Fibroblast of skin of abdomen (primary cell): ENCODE measurements at regions not wholly inside any gene's neighbourhood (a gene's known extent, or its start where the extent isn't known, plus 50 kb on each side); places are given as distances from the start of the nearest gene placed in this dataset.
"Not testable (repeated sequence)": the region's sequence is repeated elsewhere in the genome, so short reads cannot be mapped to it uniquely, and the experiment has no call there.

Source experiments
- DNase-seq: peaks from one replicate; pipeline ENCODE4 v3.0.0-alpha.2; 2013

DNA sequence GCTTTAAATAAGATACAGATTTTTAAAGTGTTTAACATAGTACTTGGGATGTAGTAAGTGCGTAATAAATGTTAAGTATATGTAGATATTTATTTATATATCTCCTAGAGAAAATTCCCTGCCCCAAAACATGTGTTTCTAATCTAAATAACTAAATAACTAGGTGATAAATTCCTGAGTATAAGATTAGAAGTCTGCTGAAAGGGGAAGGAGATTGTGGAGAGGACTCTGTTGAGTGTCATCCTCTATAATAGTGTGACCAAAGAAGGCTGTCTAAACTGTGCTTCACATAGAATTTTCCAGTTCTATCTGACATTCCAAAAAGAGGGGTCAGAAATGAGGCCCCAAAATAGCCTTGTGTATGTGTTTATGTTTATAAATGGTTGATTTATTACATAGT, 590.5 kb upstream of the ADAMTS5 start:
- peak; percentile 29 for DNase-seq

DNA sequence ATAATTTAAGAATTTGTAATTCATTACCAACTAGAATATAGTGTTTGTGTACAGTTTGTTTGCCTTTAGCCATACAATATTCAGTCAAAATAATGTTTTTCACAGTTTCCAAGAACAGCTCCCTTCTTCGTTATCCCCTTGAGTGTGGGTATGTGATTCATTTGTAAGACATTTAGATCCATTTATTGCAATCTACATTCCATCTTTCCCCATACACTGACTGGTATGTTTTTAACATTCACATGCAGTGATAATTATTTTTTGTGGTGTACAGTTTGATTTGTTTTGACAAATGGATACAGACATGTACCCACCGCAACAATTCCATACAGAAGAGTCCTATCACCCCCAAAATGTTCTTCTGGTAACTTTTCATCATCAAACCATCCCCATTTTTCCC, 589.1 kb upstream of the ADAMTS5 start:
- DNase-seq: peak; percentile 74

DNA sequence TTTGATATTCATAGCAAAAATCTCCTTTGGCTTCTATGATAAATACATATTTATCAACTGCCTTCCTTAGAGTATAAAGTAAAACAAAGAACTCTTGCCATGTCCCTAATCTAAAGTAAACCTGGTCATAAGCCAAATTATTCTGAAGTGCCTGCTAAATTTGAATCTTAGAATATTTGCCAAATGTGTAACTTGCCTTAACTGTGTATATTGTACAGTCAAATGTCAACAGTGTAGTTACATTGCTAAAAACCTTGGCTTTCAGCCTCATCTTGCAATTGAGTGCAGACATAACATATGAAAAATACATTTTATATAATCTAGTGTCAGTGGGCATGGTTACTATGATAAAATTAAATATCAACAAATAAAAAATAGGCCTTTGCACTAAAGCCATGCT, 583.4 kb upstream of the ADAMTS5 start:
- DNase-seq: no peak

DNA sequence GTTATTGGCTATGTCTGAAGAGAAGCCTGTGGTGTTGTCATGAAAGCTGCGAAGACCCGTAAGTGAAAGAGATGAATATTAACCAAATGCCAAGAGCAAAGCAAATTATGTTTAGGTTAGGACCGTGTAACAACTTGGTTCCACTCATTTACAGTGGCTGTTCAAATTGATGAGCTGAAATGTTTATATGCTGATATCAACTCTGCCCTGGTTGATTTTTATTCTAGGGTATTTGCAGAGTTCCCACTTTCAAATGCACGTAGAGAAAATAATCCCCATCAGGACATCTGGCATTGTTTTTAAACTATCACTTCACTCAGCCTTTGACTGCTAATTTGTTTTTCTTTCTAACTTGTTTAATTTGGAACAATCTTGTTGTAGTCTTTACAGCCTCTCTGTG, 581.6 kb upstream of the ADAMTS5 start:
- no peak for DNase-seq

DNA sequence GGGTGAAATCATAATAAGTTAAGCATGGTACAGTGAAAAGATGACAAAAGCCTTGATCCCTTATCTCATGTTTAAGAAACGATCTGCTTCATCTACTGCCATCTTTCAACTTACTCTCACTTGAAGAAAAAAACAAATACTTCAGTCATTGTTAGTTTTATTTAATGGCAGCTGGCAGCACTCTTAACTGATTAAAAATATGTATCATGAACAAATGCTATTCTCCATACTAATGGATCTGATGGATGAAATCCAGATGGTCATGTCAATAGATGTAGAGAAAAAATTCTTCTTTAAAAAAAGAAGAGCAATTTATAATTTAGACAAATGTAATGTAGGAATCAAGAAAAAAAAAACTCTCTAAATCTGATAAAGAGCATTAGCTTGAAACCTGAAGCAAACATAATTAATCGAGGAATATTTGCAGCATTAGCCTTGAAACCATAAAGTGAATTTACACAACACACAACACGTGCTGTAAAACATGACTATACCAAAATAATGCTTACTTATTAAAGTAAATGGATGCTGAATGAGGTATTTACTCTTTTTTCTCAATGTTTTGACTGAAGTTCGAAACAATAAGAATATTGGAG, 579.0 kb upstream of the ADAMTS5 start:
- DNase-seq: no peak

DNA sequence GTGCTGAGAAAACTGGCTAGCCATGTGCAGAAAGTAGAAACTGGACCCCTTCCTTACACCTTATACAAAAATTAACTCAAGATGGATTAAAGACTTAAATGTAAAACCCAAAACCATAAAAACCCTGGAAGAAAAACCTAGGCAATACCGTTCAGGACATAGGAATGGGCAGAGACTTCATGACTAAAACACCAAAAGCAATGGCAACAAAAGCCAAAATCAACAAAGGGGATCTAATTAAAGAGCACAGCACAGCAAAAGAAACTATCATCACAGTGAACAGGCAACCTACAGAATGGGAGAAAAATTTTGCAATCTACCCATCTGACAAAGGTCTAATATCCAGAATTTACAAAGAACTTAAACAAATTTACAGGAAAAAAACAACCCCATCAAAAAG, 575.2 kb upstream of the ADAMTS5 start:
- DNase-seq: peak; percentile 12

DNA sequence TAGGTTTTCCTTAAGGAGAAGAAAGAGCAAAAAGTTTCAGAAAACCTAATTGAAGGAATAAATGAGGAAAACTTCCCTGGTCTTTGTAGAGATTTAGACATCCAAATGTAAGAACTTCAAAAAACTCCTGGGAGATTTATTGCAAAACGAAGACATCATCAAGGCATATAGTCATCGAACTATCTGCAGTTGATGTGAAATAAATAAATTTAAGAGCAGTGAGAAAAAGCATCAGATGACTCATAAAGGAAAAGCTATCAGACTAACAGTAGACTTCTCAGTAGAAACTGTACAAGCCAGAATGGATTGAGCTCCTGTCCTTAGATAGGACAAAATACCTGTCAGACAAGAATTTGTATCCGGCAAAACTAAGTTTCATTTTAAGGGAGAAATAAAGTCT, 569.4 kb upstream of the ADAMTS5 start:
- DNase-seq: peak; percentile 47

DNA sequence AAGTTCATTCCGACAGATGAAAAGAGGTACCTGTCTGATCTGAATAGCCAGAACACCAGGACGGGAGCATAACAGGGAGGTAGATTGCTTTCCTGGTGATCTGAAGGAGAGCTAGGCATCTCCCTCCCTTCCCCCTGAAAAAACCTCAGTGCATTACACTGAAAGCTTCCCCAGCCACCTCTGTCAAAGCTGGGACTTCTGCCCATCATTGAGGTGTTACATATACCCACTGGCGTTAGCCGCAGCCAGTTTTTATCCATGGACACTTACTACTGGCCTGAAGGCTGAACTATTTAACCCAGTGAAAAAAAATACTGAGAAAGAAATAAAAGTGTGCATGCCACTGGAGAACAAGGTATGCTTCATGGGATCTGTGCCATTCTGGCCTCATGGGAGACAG, 568.3 kb upstream of the ADAMTS5 start:
- DNase-seq: no peak

DNA sequence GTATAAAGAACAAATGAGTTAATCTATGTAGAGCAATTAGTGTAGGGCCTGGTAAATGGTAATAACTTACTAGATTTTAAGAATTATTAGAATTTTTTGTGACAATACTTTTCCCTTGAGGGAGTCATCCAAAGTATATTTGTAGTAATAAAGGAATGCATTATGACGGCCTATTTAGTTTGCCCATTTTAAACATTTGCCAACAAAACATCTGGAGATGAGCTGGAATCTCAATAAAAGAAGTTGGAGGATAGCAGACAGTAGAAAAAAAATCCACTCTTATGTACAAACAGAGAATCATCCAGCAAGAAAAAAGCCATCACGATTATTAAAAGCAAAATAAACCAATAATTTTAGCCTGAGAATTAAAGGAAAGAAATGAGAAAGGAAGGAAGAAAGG, 567.3 kb upstream of the ADAMTS5 start:
- DNase-seq: no peak

DNA sequence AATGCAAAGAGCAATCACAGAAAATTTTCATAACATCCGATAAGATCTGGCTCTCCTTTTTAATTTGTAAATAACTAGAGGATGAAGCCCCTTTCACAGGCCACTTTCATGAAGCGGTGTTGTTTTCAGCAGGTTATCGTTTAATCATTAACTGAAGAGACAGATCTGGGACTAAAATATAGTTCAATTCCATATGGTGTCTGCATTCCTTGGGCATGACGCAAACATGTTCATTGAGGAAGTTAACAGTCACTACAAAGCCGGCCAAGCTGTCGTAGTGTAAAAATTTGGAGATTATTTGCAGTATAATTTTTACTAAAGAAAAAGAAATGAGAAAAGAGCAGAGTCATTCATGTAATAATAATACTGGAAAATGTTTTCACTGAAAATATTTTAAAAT, 565.2 kb upstream of the ADAMTS5 start:
- peak; percentile 87 for DNase-seq

DNA sequence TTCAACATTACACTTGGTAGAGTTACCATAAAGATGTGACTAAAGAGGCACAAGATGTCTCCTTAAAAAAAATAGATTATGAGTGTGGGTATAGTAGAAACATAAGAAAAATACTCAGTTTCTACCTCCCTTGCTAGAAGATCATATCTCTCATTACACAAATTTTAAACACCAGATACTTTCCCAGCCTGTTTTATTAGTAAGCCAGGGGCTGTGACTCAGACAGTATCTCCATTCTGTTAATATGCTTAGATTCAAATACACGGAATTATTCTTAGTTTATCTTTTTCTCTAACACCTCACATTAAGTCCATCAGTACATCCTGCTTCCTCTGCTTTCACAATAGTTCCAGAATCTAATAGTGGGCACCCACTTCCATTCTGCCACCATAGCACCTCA, 561.8 kb upstream of the ADAMTS5 start:
- no peak for DNase-seq

DNA sequence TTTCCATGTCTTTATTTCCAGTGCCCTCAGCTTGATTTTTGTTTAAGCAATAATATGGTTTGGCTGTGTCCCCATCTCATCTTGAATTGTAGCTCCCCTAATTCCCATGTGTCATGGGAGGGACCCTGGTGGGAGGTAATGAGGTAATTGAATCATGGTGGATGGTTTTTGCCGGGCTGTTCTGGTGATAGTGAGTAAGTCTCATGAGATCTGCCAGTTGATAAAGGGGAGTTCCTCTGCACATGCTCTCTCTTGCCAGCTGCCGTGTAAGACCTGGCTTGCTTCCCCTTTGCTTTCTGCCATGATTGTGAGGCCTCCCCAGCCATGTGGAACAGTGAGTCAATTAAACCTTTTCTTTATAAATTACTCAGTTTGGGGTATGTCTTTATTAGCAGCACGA, 559.6 kb upstream of the ADAMTS5 start:
- no peak for DNase-seq

DNA sequence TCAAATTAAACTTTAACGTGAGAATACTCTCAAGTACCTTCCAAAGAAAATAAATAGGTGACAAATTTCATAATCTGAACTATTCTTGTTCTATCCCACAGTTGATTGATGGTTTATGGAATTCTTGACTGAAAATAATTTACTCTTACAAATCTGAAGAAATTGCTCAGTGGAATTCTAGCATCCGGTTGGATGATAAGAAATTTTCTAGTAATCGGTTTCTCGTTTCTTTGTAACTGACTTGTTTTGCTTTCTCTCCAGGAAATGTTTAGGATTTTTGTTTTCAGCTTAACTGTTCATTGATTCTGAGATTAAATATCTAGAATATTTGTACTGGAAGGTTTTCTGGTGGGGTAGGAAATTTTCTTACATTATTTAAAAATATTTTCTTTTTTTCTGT, 558.9 kb upstream of the ADAMTS5 start:
- no peak for DNase-seq

DNA sequence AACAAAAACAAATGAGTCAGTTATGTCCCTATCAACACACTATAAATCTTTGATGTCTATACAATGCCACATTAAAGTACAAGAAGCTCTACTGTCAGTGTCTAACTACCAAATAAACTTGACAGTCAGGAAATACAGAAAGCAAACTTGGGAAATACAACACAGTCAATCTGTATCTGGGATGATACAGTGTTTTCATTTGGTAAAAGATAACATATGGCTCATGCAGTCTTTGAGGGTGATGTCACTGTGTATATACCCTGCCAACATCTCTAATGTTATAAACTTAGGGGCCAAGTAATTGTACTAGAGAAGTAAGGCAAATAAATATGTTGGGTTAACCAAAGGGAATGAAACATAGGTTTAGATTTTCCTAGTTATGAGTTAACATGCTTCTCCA, 552.5 kb upstream of the ADAMTS5 start:
- peak; percentile 89 for DNase-seq

DNA sequence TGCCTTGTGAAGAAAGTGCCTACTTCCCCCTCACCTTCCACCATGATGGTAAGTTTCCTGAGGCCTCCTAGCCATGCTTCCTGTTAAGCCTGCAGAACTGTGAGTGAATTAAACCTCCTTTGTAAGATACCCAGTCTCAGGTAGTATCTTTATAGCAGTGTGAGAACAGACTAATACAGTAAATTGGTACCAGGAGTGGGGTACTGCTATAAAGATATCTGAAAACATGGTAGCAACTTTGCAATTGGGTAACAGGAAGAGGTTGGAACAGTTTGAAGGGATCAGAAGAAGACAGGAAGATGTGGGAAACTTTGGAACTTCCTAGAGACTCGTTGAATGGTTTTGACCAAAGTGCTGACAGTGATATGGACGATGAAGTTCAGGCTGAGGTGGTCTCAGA, 550.3 kb upstream of the ADAMTS5 start:
- not testable (repeated sequence) for DNase-seq

DNA sequence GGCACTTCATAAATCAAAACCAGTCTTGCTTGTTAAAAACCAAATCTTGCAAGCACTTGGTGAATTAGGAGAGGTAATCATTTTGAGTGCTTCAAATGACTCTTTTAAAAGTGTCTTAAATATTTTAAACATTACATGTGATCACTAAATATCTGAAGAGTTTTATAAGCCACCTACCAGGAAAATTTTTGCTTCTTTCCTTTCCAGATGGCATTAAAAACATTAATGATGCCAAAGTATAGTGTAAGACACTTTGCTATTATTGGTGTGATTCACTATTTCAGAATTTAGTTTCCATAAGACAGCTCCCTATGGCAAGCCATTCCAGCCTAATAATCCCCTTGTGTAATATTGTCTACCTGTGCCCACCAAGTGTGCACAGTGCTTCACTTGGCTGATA, 548.8 kb upstream of the ADAMTS5 start:
- no peak for DNase-seq

DNA sequence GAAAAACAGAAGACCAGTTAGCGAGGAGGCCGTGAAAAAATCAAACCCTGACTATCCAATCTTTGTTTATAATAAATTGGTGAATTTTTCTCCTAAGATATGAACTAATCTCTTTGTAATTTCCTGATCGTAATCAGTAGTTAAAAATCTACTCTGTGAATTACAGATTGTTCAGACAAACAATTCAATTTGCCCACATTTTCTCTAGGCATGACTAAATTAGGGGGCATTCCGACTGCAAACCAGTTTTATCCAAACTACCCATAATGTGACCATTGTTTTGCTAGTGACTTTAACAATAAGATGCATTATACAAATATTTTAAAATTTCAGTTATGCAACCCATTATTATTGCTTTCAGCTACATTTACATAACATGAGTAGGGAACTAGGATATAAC, 546.9 kb upstream of the ADAMTS5 start:
- DNase-seq: no peak

DNA sequence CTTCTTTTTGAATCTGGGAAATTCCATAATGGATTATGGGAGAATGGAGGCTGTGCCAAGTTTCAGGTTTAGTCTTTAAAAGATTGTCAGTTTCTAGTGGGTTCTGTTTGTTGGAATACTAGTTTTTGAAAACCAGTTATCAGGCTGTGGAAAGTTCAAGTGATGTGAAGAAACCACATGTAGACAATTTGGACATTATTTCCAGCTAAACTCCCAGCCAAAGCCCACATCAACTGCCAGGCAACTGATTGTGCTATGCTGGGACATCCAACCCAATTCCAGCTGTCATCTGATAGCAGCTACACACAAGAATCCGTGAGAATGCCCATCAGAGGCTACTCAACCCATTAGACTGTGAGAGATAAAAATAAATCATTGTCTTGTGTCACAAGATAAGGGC, 546.1 kb upstream of the ADAMTS5 start:
- no peak for DNase-seq

DNA sequence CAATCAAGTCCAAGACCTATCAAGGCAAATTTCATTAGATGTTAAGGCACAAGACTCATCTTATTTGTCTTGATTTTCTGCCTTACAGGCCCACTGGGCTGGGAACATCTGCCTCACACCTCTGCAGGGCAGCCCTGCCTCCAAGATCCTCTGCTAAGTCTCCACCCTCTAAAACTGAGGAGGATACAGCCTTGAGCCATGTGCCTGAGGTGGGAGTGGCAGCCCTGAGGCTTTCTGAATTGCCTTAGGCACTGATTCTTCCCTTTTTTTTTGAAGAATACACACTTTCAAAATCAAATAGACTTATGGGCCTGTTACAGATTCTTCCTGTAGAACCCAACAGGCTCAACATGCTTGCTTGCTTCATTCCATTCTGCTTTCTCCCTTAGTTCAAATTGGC, 544.3 kb upstream of the ADAMTS5 start:
- no peak for DNase-seq

DNA sequence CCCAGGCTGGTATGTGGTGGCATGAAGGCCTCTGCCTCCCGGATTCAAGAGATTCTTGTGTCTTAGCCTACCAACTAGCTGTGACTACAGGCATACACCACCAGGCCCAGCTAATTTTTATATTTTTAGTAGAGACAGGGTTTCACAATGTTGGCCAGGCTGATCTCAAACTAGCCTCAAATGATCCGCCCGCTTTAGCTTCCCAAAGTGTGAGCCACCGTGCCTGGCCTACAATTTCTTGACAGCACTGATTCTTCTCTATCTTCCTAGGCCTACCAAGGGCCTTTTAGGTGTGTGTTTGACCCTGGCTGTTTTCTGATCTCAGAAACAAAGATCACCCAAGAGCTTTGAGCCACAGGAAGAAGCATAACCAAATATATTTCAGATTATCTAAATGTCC, 540.8 kb upstream of the ADAMTS5 start:
- no peak for DNase-seq

DNA sequence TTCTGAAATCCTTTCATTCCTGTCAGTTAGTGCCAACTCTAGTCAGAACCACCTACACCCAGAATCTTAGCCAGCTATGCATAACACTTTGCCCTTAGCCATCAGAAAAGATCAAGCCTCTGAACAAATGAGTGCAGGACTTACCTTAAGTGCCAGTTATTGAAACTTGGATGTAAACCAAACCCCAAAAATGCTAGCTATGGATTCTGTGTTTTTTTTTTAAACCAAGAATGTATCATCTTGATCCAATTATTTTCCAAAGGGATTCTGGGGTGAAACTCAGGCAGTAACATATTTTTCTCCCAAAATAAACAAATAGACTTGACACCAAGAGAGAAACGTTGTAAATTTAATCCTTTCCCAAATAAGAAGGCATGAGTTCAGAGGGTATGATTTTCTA, 538.6 kb upstream of the ADAMTS5 start:
- DNase-seq: peak; percentile 94

DNA sequence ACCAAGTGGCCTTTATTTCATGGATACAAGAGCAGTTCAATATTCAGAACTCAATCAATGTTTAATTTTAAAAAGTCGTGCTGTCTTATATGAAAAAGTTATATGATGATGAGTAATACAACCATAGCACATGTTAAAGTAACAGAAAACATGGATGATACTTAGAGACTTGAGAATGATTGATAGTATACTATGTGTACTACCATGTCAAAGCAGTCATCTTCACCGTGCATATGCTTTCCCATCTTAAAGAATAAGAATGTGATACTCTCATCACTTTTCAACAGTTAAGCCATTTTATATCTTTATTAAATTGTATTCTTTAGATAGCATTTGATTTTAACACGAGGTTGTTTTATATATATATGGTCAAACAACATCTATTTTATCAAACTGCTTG, 535.9 kb upstream of the ADAMTS5 start:
- DNase-seq: no peak

DNA sequence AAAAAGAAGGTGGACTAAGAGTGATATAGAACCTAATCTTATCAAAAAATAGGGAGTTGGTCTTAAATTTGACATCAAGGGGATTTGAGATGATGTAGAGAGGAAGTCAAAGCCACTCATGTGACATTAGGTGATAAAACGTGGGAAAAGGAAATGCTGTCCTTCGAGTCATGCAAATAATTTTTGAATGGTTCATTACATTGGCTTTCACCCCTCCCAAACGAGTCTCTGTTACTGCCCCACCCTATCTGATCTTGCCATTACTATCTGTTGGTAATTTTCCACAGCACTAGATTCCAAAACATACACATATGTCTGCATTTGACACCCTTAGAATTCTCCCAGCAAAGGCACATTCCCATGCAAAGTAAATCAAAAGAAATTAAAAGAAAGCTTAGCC, 531.1 kb upstream of the ADAMTS5 start:
- no peak for DNase-seq

DNA sequence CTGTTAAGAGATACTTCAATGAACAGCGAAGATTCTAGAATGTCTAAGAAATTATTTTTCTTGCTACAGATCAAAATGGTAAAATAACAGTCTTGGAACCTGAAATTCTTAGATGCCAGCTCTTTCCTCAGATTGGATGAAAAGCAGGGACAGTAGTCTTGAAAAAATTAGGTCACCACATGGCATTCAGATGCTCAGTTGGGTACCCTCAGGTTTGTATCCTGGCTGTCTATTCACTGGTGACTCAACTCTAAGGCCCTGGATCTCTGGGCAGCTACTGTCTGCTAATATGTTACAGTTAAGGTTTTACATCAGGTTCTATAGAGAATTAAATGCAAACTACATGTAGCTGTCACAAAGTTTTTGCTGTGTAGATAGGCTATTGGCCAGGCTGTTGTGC, 528.9 kb upstream of the ADAMTS5 start:
- no peak for DNase-seq

DNA sequence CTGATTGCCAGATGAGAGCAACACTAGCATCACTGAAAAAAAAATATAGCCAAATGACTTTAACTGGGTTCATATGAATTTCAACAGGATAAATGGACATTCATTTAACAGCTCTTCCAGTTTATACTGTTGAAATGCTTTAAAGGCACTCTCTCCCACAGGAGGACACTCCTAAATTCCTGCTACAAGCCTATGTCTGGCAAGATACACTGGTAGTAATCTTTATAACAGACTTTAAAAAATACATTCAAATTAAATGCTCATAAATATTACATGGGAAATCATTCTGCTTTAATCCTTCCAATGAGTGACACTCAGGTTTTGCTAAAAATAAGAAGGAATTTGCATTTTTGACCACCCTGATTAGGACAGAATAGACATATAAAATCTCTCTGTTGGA, 526.7 kb upstream of the ADAMTS5 start:
- no peak for DNase-seq

DNA sequence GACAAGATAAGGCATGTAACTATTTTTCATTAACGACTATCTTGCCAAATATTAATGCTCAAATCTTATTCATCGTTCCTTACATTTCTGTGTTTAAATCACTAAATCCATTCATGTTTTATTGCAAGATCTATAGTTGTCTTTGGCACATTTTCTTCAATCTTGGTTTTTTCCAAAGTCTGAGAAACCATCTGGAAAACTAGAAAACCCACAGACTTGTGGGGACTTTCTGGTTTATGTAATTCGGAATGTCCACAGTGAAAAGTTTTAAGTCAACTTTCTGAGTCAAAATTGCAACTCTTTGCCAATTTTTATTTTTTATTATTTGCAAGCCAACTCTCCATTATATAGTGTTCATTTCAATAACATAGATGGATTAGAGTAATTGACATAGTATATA, 520.8 kb upstream of the ADAMTS5 start:
- DNase-seq: peak; percentile 28
